BLaER1 treated with 17β-estradiol and CSF1 and Interleukin-3, amounts not matched to agents 10 nM and 100 nM (cell line): ENCODE measurements at regions not wholly inside any gene's neighbourhood (a gene's known extent, or its start where the extent isn't known, plus 50 kb on each side); places are given as distances from the start of the nearest gene placed in this dataset.
"Not testable (repeated sequence)": the region's sequence is repeated elsewhere in the genome, so short reads cannot be mapped to it uniquely, and the experiment has no call there.

ENCODE experiments used
- H3K27ac ChIP-seq, 11 experiments: shearing (Covaris generic); formaldehyde crosslinking; 2 replicates each; pipeline ENCODE4 v1.8.1; 2022
- H3K27me3 ChIP-seq, 11 experiments: shearing (Covaris generic); formaldehyde crosslinking; 2 replicates each; pipeline ENCODE4 v1.8.1; 2022
- H3K36me3 ChIP-seq, 11 experiments: shearing (Covaris generic); formaldehyde crosslinking; 2 replicates each; pipeline ENCODE4 v1.8.1; 2022
- H3K4me1 ChIP-seq, 10 experiments: shearing (Covaris generic); formaldehyde crosslinking; 2 replicates each; pipeline ENCODE4 v1.8.1; 2022
- H3K4me2 ChIP-seq, 11 experiments: shearing (Covaris generic); formaldehyde crosslinking; 2 replicates each; pipeline ENCODE4 v1.8.1; 2022
- H3K4me3 ChIP-seq, 10 experiments: shearing (Covaris generic); formaldehyde crosslinking; 2 replicates each; pipeline ENCODE4 v1.8.1; 2022
- H3K9ac ChIP-seq, 11 experiments: shearing (Covaris generic); formaldehyde crosslinking; 2 replicates each; pipeline ENCODE4 v1.8.1; 2022
- H3K9me3 ChIP-seq, 11 experiments: shearing (Covaris generic); formaldehyde crosslinking; replicated peaks in 1 of 11; 2 replicates each; pipeline ENCODE4 v1.8.1; 2022
- H4K20me1 ChIP-seq, 11 experiments: shearing (Covaris generic); formaldehyde crosslinking; 2 replicates each; pipeline ENCODE4 v1.8.1; 2022
- Cebpa-rat ChIP-seq, 11 experiments: shearing (Covaris generic); IDR thresholded peaks; 2 replicates each; pipeline ENCODE4 v1.8.1; 2022

DNA sequence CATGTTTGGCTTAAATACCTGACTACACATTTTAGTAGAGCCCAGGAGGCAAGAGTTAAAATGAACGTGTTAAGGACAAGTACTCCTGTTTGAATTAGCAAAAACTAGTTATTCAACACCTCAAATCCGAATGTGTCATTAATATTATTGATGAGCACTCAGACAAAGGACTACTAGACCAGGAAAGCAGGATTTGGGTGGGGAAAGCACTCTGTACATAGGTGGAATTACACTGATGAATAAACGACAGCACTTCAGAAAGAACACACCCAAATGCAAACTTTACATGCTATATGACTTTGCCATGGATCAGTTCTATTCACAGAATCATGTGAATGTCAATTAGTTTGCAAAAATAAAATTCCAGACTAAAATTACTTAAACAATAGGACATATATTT is 95.1 kb upstream of the CAV2 start:
- H3K36me3 ChIP-seq, result no peaks in the 10 kb centered on the region
- no peaks in the 10 kb centered on the region for H3K27me3 ChIP-seq
- H3K9ac ChIP-seq, result no peak overlapping the region
- no peaks in the 10 kb centered on the region; a peak in 1 of 20 replicates for H3K4me1 ChIP-seq
- no peak overlapping the region for H3K4me3 ChIP-seq
- H3K27ac ChIP-seq, result no peak overlapping the region
- H3K4me2 ChIP-seq, result no peak overlapping the region
- no peaks in the 10 kb centered on the region for H4K20me1 ChIP-seq
- TF ChIP-seq Cebpa-rat (IDR thresholded peaks at IDR 0.05), result no peak
- H3K9me3 ChIP-seq, result no peaks in the 10 kb centered on the region

GRCh38 chr7:116405810-116406209 is 93.7 kb upstream of the CAV2 start:
- H3K9ac ChIP-seq, result no peak overlapping the region
- no peak overlapping the region for H3K4me2 ChIP-seq
- H3K36me3 ChIP-seq, result no peaks in the 10 kb centered on the region
- no peak for TF ChIP-seq Cebpa-rat (IDR thresholded peaks at IDR 0.05)
- no peaks in the 10 kb centered on the region for H3K9me3 ChIP-seq
- no peak overlapping the region for H3K4me3 ChIP-seq
- H3K4me1 ChIP-seq, result no peaks in the 10 kb centered on the region; a peak in 1 of 20 replicates
- H3K27me3 ChIP-seq, result no peaks in the 10 kb centered on the region
- H4K20me1 ChIP-seq, result no peaks in the 10 kb centered on the region
- no peak overlapping the region for H3K27ac ChIP-seq

GRCh38 chr7:116407165-116407564 is 92.4 kb upstream of the CAV2 start:
- Histone ChIP-seq H3K4me3 (no peak overlapping the region), H3K27me3 (no peaks in the 10 kb centered on the region), H3K36me3 (no peaks in the 10 kb centered on the region), H3K9me3 (no peaks in the 10 kb centered on the region), H3K9ac (no peak overlapping the region), H3K27ac (no peak overlapping the region), H4K20me1 (no peaks in the 10 kb centered on the region), H3K4me2 (no peak overlapping the region), H3K4me1 (no peaks in the 10 kb centered on the region; a peak in 1 of 20 replicates)
- no peak for TF ChIP-seq Cebpa-rat (IDR thresholded peaks at IDR 0.05)

DNA sequence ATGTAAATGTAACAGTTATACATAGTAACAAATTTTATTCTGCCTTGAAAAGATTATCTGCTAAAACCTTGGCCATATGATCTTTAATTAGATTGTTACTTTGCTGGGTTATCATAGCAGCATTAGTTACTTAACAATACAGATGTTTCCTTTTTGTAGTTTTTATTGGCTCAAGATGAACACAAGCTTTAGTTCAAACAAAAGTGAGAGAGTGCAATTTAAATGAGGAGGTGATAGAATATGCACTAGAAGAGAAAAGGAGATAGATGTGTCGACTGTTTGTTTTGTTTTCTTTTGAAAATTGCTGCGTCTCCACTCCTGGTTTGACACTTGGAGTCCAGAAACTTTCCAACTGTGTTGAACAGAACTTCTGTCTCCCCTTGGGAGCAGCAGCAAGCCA is 91.4 kb upstream of the CAV2 start:
- no peak overlapping the region for H3K27ac ChIP-seq

GRCh38 chr7:116408831-116409453 is 90.6 kb upstream of the CAV2 start:
- H3K4me1 ChIP-seq, H3K9me3 ChIP-seq, H3K9ac ChIP-seq, H3K27me3 ChIP-seq, H3K27ac ChIP-seq, H3K4me2 ChIP-seq, H3K4me3 ChIP-seq, H4K20me1 ChIP-seq, H3K36me3 ChIP-seq: not testable (repeated sequence)

More for the DNA sequence above, 91.4 kb upstream of the CAV2 start:
- no peaks in the 10 kb centered on the region for H4K20me1 ChIP-seq
- TF ChIP-seq Cebpa-rat (IDR thresholded peaks at IDR 0.05), result no peak
- no peak overlapping the region for H3K4me2 ChIP-seq
- no peaks in the 10 kb centered on the region for H3K27me3 ChIP-seq
- H3K4me3 ChIP-seq, result no peak overlapping the region
- H3K4me1 ChIP-seq, result no peaks in the 10 kb centered on the region; a peak in 1 of 20 replicates
- no peak overlapping the region for H3K9ac ChIP-seq
- H3K36me3 ChIP-seq, result no peaks in the 10 kb centered on the region
- no peaks in the 10 kb centered on the region for H3K9me3 ChIP-seq

DNA sequence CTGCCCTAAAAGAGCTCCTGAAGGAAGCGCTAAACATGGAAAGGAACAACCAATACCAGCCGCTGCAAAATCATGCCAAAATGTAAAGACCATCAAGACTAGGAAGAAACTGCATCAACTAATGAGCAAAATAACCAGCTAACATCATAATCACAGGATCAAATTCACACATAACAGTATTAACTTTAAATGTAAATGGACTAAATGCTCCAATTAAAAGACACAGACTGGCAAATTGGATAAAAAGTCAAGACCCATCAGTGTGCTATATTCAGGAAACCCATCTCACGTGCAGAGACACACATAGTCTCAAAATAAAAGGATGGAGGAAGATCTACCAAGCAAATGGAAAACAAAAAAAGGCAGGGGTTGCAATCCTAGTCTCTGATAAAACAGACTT is 88.8 kb upstream of the CAV2 start:
- H3K27me3 ChIP-seq, H3K4me1 ChIP-seq, H4K20me1 ChIP-seq, H3K27ac ChIP-seq, H3K36me3 ChIP-seq, H3K9me3 ChIP-seq, H3K4me3 ChIP-seq, H3K9ac ChIP-seq, H3K4me2 ChIP-seq: not testable (repeated sequence)

DNA sequence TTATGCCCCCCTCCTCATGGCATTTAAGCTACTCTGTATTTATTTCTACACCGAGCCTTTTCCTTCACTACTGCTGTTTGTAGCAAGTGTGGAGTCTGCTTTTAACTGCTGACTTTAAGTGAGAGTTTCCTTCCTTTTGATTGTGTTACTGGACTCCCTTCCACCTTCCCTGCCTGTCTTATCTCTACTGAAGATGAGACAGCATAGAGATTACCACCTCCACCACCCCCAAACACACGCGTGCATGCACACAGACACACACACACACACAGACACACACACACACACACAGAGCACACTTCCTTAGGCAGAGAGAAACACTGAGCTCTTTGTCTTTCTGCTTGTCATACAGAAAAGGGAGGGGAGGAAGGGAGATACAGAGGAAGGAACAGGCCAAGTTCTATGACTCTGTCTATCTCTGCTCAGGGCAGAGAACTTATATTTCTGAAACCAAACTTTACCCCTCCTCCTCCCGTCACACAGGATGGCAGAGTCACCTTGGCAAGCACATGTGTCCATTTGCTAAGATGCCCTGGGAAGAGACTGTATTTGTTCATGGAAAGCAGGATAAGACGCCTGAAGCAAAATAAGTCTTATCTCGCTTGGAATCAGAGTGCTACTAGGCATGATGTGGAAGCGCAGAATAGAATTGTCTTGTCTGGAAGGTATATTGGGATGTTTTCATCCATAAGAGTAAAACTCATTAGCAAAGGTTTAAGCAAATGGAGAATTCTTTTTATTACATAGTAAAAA is 81.8 kb upstream of the CAV2 start:
- H3K9ac ChIP-seq, result no peak overlapping the region
- no peak overlapping the region for H3K4me2 ChIP-seq
- TF ChIP-seq Cebpa-rat (IDR thresholded peaks at IDR 0.05), result no peak
- no peaks in the 10 kb centered on the region for H4K20me1 ChIP-seq
- H3K4me3 ChIP-seq, result no peak overlapping the region
- H3K27me3 ChIP-seq, result no peaks in the 10 kb centered on the region
- no peaks in the 10 kb centered on the region for H3K4me1 ChIP-seq
- no peaks in the 10 kb centered on the region for H3K9me3 ChIP-seq
- H3K36me3 ChIP-seq, result no peaks in the 10 kb centered on the region
- H3K27ac ChIP-seq, result no peak overlapping the region

- Histone ChIP-seq H4K20me1 (no peaks in the 10 kb centered on the region), H3K9ac (no peak overlapping the region), H3K4me3 (no peak overlapping the region), H3K4me1 (no peaks in the 10 kb centered on the region), H3K27ac (no peak overlapping the region), H3K4me2 (no peak overlapping the region), H3K36me3 (no peaks in the 10 kb centered on the region), H3K27me3 (no peaks in the 10 kb centered on the region), H3K9me3 (no peaks in the 10 kb centered on the region)
- no peak for TF ChIP-seq Cebpa-rat (IDR thresholded peaks at IDR 0.05)
These were observed 81.0 kb upstream of the CAV2 start for GRCh38 chr7:116418524-116418923.

DNA sequence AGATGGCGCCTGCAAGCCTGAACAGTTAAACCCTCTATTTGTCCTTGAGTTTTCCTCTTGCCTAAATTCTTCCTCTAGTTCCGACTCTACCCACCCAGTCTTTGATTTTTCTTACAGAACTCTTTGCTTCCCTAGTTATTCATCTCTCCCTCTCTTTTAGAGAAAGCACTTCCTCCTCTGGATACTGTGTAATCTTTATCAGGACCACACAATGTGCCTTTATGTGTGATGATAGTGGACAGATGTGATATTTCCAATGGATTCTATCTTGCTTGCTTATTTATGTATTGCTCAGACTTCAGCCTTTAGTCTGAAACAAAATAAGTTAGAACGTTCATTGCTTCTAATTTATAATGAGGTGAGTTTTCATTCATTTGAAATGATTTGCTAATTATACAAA is 79.5 kb upstream of the CAV2 start:
- Histone ChIP-seq H3K4me1 (no peaks in the 10 kb centered on the region), H3K4me3 (no peak overlapping the region), H3K4me2 (no peak overlapping the region), H3K36me3 (no peaks in the 10 kb centered on the region), H3K9me3 (no peaks in the 10 kb centered on the region), H3K27ac (no peak overlapping the region), H4K20me1 (no peaks in the 10 kb centered on the region), H3K9ac (no peak overlapping the region), H3K27me3 (no peaks in the 10 kb centered on the region)
- no peak for TF ChIP-seq Cebpa-rat (IDR thresholded peaks at IDR 0.05)

DNA sequence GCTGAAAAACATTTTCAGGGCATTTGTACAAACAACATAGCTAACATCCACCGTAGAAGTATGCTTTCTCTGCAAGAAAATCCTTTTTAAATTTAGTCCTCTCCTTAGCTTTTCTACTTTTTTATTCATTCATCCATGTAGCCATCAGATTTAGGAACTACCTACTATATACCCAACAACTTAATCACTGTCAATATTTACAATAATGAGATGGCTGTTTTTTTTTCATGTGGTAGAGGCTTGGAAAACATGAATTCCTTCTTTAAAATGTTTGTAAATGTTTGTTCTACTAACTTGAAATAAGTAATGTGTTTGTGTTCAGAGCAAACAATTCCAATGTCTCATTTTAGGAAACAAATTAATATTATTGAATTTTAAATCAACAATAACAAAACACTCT is 78.2 kb upstream of the CAV2 start:
- no peaks in the 10 kb centered on the region for H3K4me1 ChIP-seq
- no peak overlapping the region for H3K9ac ChIP-seq
- H3K36me3 ChIP-seq, result no peaks in the 10 kb centered on the region
- no peaks in the 10 kb centered on the region for H4K20me1 ChIP-seq
- H3K27ac ChIP-seq, result no peak overlapping the region
- H3K4me2 ChIP-seq, result no peak overlapping the region
- H3K27me3 ChIP-seq, result no peaks in the 10 kb centered on the region
- H3K4me3 ChIP-seq, result no peak overlapping the region
- H3K9me3 ChIP-seq, result no peaks in the 10 kb centered on the region
- no peak for TF ChIP-seq Cebpa-rat (IDR thresholded peaks at IDR 0.05)
